Nephron (organoid): ENCODE measurements at regions not wholly inside any gene's neighbourhood (a gene's known extent, or its start where the extent isn't known, plus 50 kb on each side); places are given as distances from the start of the nearest gene placed in this dataset.
"Not testable (repeated sequence)": the region's sequence is repeated elsewhere in the genome, so short reads cannot be mapped to it uniquely, and the experiment has no call there.

Experiments used
- H3K27ac Mint-ChIP-seq, 3 experiments: 2 replicates each; pipeline ENCODE4 v1.8.0; 2020; ENCODE audit warnings: mixed read lengths in 3 of 3, mild to moderate bottlenecking in 2 of 3, moderate library complexity in 1 of 3
- H3K27me3 Mint-ChIP-seq: 2 replicates; pipeline ENCODE4 v1.8.0; 2021; ENCODE audit warnings: low read depth, mild to moderate bottlenecking, moderate library complexity, mixed read lengths
- H3K36me3 Mint-ChIP-seq: 2 replicates; pipeline ENCODE4 v1.8.0; 2020; ENCODE audit warnings: low read depth, mixed read lengths
- H3K4me1 Mint-ChIP-seq: 2 replicates; pipeline ENCODE4 v1.8.0; 2020; ENCODE audit warnings: mixed read lengths
- H3K4me3 Mint-ChIP-seq, 3 experiments: 2 replicates each; pipeline ENCODE4 v1.8.0; 2020; ENCODE audit warnings: mild to moderate bottlenecking in 3 of 3, mixed read lengths in 3 of 3, moderate library complexity in 2 of 3
- H3K9me3 Mint-ChIP-seq: 2 replicates; pipeline ENCODE4 v1.8.0; 2020; ENCODE audit warnings: mixed read lengths
- TF ChIP-seq, protein P1 (sequence below), 3 experiments: fragments of 200-600 bp; sonication (generic); IDR thresholded peaks; one replicate each; pipeline ENCODE4 v1.5.0; 2021; ENCODE audit warnings: antibody characterized with exemption in 3 of 3; ENCODE audit not compliant: unreplicated experiment in 3 of 3

DNA sequence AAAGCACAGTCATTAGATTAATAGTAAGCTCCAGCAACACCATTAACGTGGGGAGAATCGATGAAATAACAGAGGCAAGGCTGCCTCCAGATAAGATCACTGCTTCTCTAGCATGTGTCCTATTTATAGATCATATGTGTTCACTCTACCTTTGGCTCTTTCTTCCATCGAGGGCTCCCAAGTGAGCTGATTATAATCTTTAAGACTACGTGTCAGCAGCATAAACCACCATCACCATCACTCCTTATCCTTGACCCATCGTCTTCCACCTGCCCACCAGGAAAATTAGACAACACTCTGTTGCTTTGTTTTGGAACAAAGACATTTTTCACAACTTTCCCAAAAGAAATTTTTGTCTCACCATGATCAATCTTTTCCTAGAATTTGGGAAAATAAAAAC, 71.2 kb upstream of the CARD11 start:
- Mint-ChIP-seq H3K4me3 (no peak overlapping the region), H3K36me3 (no peaks in the 10 kb centered on the region), H3K4me1 (peaks cover 4% of the 10 kb centered on the region)

DNA sequence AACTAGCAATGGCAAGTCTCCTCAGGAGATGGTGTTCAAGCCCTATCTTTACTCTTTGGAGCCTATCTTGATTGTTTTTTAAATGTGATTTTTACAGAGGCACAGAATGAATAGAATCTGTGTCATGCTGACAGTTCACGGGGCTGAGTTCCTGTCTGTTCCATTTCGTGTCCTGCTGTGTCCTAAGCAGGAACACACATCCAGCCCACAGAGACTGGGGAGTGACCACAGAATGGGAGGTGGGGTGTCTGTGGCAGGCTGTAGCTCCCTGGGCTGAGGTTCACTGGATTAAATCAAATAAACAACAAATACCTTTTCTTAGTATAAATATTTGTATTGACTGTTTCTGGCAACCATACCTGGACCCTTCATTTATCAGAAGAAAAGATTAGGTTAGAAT, 73.4 kb upstream of the CARD11 start:
- H3K4me3 Mint-ChIP-seq, result no peak overlapping the region
- peaks cover 31% of the 10 kb centered on the region for H3K27me3 Mint-ChIP-seq
- H3K36me3 Mint-ChIP-seq, result no peaks in the 10 kb centered on the region
- TF ChIP-seq, protein P1, sequence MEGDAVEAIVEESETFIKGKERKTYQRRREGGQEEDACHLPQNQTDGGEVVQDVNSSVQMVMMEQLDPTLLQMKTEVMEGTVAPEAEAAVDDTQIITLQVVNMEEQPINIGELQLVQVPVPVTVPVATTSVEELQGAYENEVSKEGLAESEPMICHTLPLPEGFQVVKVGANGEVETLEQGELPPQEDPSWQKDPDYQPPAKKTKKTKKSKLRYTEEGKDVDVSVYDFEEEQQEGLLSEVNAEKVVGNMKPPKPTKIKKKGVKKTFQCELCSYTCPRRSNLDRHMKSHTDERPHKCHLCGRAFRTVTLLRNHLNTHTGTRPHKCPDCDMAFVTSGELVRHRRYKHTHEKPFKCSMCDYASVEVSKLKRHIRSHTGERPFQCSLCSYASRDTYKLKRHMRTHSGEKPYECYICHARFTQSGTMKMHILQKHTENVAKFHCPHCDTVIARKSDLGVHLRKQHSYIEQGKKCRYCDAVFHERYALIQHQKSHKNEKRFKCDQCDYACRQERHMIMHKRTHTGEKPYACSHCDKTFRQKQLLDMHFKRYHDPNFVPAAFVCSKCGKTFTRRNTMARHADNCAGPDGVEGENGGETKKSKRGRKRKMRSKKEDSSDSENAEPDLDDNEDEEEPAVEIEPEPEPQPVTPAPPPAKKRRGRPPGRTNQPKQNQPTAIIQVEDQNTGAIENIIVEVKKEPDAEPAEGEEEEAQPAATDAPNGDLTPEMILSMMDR (IDR thresholded peaks at IDR 0.05; ENCODE audit: unreplicated experiment in 3 of 3), result no peak
- no peak overlapping the region for H3K27ac Mint-ChIP-seq
- peaks cover 4% of the 10 kb centered on the region for H3K4me1 Mint-ChIP-seq
- H3K9me3 Mint-ChIP-seq, result peaks cover 24% of the 10 kb centered on the region

More for the DNA sequence above, 71.2 kb upstream of the CARD11 start:
- TF ChIP-seq, protein P1 (IDR thresholded peaks at IDR 0.05; ENCODE audit: unreplicated experiment in 3 of 3), result no peak
- H3K27ac Mint-ChIP-seq, result no peak overlapping the region
- peaks cover 29% of the 10 kb centered on the region for H3K27me3 Mint-ChIP-seq
- H3K9me3 Mint-ChIP-seq, result peaks cover 10% of the 10 kb centered on the region

DNA sequence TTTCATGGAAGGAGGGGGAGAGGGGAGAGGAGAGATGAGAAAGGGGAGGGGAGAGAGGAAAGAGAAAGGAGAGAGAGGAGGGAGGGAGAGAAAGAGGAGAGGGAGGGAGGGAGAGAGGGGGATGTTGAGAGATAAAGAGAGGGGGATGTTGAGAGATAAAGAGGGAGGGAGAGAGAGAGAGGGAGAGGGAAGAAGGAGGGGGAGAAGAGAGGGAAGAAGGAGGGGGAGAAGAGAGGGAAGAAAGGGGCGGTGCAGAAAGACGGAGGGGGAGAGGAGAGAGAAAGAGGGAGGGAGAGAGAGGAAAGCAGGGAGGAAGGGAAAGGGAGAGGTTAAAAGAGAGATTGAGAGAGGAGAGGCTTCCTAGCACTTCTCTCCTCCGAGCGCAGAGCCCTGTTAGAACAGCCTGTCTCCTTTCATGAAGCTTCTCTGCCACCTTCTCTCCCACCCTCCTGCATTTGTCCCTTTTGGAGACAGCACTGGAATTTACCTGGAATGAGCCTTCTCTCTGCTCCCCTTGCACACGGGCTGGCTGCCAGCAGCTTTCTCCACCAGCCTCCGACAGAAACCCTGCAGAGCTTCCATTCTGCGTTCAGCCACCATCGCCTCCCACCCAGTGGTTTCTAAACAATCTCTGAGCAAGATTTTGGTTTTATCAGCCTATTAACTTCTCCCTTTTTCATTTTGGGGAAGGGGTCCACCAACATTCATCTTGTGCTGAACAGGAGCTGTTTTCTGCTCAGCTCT, 74.0 kb upstream of the CARD11 start:
- Mint-ChIP-seq H3K4me3 (no peak overlapping the region), H3K27ac (no peak overlapping the region), H3K4me1 (peaks cover 4% of the 10 kb centered on the region), H3K9me3 (peaks cover 27% of the 10 kb centered on the region), H3K36me3 (no peaks in the 10 kb centered on the region), H3K27me3 (peaks cover 31% of the 10 kb centered on the region)
- TF ChIP-seq, protein P1 (IDR thresholded peaks at IDR 0.05; ENCODE audit: unreplicated experiment in 3 of 3), result no peak

DNA sequence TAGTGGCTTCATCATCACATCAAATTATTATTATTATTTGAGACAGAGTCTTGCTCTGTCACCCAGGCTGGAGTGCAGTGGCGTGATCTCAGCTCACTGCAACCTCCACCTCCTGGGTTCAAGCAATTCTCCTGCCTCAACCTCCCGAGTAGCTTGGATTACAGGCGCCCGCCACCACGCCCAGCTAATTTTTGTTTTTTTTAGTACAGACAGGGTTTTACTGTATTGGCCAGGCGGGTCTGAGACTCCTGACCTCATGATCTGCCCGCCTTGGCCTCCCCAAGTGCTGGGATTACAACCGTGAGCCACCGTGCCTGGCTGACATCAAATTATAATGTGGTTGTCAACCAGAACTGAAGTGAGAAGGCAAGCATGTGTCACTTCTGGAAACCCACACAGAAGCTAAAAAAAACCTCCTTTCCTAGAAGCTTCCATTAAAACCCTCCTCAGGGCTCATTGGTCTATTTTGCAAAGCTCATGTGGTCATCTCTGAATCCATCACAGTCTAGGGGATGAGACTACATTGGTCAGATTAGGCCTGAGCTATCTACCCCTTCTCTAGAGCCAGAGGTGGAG, 75.8 kb upstream of the CARD11 start:
- not testable (repeated sequence) for H3K4me1 Mint-ChIP-seq, H3K27ac Mint-ChIP-seq, H3K4me3 Mint-ChIP-seq, H3K36me3 Mint-ChIP-seq
- Mint-ChIP-seq H3K27me3 (peaks cover 23% of the 10 kb centered on the region), H3K9me3 (peaks cover 33% of the 10 kb centered on the region)

DNA sequence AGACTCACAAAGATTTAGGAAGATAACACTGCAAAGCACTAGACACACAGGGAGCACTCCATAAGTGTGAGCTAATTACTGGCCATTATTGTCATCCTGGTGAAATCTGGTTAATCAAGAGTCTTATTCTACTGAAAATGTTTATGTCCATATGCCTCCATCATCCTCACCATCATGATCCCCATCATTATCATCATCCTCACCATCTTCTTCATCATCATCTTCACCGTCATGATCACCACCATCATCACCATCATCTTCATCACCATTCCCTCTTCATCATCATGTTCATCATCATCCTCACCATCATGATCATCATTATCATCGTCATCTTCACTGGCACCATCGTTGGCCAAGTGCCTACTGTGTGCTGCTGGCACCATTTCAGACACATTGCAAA, 76.3 kb upstream of the CARD11 start:
- Mint-ChIP-seq H3K27ac (no peak overlapping the region), H3K4me1 (peaks cover 4% of the 10 kb centered on the region), H3K9me3 (peaks cover 31% of the 10 kb centered on the region), H3K27me3 (peaks cover 23% of the 10 kb centered on the region), H3K36me3 (no peaks in the 10 kb centered on the region), H3K4me3 (no peak overlapping the region)
- TF ChIP-seq, protein P1 (IDR thresholded peaks at IDR 0.05; ENCODE audit: unreplicated experiment in 3 of 3), result no peak

DNA sequence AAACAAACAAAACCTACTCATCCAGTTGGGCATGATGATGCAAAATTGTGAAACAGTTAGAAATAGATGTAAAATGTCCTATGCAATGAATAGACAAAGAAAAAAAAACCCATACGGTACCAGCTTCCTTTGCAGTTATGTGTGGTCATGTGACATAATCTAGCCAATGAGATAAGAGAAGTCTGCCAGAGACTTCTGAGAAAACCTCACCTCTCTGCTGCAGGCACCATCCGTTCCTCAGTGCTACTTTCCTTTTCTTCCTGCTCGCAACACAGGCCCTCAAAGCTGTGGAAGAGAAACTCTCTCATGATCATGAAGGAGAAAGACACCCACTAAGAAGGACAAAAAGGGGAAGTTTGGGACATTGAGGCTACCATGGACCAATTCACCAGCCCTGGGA, 76.8 kb upstream of the CARD11 start:
- Mint-ChIP-seq H3K9me3 (peaks cover 26% of the 10 kb centered on the region), H3K4me3 (no peak overlapping the region), H3K27ac (no peak overlapping the region), H3K36me3 (no peaks in the 10 kb centered on the region), H3K4me1 (peaks cover 4% of the 10 kb centered on the region), H3K27me3 (peaks cover 23% of the 10 kb centered on the region)
- TF ChIP-seq, protein P1 (IDR thresholded peaks at IDR 0.05; ENCODE audit: unreplicated experiment in 3 of 3), result no peak
